LNCaP clone FGC (cell line): ENCODE measurements at regions not wholly inside any gene's neighbourhood (a gene's known extent, or its start where the extent isn't known, plus 50 kb on each side); places are given as distances from the start of the nearest gene placed in this dataset.
A peak's percentile ranks its signal among the peaks of the same experiment; 100 is the strongest.

Experiments
- DNase-seq: peaks from one replicate; pipeline ENCODE4 v3.0.0-alpha.2; 2011; ENCODE audit warnings: low read depth
- H3K4me3 ChIP-seq: 2 replicates; pipeline ENCODE4 v1.5.1; 2011; ENCODE audit warnings: mild to moderate bottlenecking, low read depth, low read length, control low read depth
- TF ChIP-seq, protein P1 (sequence below): IDR thresholded peaks from 2 replicates; pipeline ENCODE4 v1.5.1; 2012; ENCODE audit warnings: mild to moderate bottlenecking; ENCODE audit not compliant: control insufficient read depth, insufficient read depth; ENCODE audit errors: extremely low read depth

- DNase-seq = no peak
- TF ChIP-seq, protein P1, sequence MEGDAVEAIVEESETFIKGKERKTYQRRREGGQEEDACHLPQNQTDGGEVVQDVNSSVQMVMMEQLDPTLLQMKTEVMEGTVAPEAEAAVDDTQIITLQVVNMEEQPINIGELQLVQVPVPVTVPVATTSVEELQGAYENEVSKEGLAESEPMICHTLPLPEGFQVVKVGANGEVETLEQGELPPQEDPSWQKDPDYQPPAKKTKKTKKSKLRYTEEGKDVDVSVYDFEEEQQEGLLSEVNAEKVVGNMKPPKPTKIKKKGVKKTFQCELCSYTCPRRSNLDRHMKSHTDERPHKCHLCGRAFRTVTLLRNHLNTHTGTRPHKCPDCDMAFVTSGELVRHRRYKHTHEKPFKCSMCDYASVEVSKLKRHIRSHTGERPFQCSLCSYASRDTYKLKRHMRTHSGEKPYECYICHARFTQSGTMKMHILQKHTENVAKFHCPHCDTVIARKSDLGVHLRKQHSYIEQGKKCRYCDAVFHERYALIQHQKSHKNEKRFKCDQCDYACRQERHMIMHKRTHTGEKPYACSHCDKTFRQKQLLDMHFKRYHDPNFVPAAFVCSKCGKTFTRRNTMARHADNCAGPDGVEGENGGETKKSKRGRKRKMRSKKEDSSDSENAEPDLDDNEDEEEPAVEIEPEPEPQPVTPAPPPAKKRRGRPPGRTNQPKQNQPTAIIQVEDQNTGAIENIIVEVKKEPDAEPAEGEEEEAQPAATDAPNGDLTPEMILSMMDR = no peak
- H3K4me3 ChIP-seq = no peak overlapping the region
Measured at GRCh38 chr14:80074900-80075574, 136.3 kb downstream of the DIO2 start.

DNA sequence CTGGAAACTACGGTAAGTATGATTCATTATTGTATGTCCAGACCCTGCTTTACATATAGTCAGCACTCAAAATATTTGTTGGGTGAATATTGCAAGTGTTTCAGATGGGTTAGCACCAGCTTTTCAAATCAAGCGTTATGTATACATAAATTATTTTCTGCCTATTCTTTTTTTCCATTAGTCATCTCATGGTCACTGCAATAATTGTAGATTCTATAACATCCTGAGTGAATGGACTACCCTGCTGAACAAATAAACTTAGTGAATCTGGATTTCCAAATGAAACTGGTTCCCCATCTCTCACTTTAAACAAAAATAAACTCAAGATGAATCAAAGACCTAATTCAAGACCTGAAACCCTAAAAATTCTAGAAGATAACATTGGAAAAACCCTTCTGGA lies 152.3 kb downstream of the DIO2 start:
- no peak for DNase-seq
- H3K4me3 ChIP-seq = no peak overlapping the region
- TF ChIP-seq, protein P1 = no peak

GRCh38 chr14:80056497-80056801 lies 154.9 kb downstream of the DIO2 start:
- TF ChIP-seq, protein P1 = no peak
- H3K4me3 ChIP-seq = no peak overlapping the region
- no peak for DNase-seq

DNA sequence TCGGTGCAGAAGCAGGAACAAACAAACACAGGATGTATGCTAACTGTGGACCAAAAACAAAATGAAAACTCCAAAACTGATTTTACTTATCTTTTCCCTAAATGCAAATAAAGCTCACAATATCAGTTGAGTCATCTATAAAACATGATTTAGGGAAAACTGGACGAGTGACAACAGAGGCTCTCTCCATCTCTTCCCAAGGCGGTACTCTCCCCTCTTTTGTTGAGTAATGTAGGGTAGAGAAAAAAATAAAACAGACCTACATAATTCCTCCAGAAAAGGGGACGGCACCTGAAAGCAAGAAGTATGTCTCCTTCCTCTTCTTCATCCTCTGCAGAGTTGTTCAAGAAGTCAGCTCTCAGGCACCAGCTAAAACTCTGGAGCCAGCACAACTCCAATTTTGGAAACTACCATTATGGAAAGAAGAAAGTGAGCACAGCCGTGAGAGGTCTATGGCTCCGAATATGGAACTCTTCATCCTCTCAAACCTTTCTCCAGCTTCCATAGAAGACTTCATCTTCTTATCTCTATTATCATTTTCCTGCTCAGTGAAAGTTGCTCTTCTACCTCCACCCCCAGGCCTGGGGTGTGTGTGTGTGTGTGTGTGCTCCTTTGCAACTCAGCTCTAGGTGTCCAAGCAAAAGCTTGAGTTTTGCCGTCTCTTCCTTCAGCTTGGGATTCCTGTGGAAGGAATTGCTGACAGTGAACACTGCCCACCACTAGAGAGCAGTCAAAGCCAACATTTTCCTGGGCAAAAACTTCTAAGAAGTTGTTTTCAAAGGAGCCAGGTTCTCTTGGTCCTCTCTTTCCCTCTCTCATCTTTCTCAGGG lies 155.4 kb downstream of the DIO2 start:
- DNase-seq = peak; percentile 21
- TF ChIP-seq, protein P1 = peak; percentile 85
- no peak overlapping the region for H3K4me3 ChIP-seq

GRCh38 chr14:80055226-80055625 lies 156.1 kb downstream of the DIO2 start:
- DNase-seq = no peak
- TF ChIP-seq, protein P1 = no peak
- H3K4me3 ChIP-seq = no peak overlapping the region

- TF ChIP-seq, protein P1 = no peak
Measured at GRCh38 chr14:80054020-80054419, 157.3 kb downstream of the DIO2 start.

GRCh38 chr14:80049055-80049454 lies 162.2 kb downstream of the DIO2 start:
- no peak for DNase-seq
- no peak overlapping the region for H3K4me3 ChIP-seq
- TF ChIP-seq, protein P1 = no peak

More at GRCh38 chr14:80054020-80054419, 157.3 kb downstream of the DIO2 start:
- DNase-seq = peak; percentile 80
- H3K4me3 ChIP-seq = no peak overlapping the region
